H1 (cell line): ENCODE measurements at regions not wholly inside any gene's neighbourhood (a gene's known extent, or its start where the extent isn't known, plus 50 kb on each side); places are given as distances from the start of the nearest gene placed in this dataset.

ENCODE experiments used
- CTCF ChIA-PET: fragments of 300-600 bp; sonication (Branson Sonifier 250); formaldehyde crosslinking; loops from one replicate; lab custom pipeline; 2021; ENCODE audit not compliant: partially characterized antibody; lab: Charles Lee
- POLR2A ChIA-PET: fragments of 300-600 bp; sonication (Branson Sonifier 250); formaldehyde crosslinking; loops from one replicate; lab custom pipeline; 2021; ENCODE audit warnings: inconsistent platforms; ENCODE audit not compliant: partially characterized antibody; lab: Charles Lee
- DNase-seq, 2 experiments: peaks; one replicate each; pipeline versions ENCODE4 v3.0.0 to v3.0.0-alpha.2; 2010 to 2022; ENCODE audit warnings: low spot score in 2 of 2, low read depth in 1 of 2, mixed read lengths in 1 of 2
- FAIRE-seq: peaks from 2 replicates; lab custom pipeline; 2011; peaks lifted over from hg19 to GRCh38; lab: Jason Lieb, UNC
- H2AFZ ChIP-seq: 2 replicates; pipeline ENCODE4 v1.8.1; 2012; ENCODE audit warnings: low read length, inconsistent platforms
- H2AK5ac ChIP-seq: 2 replicates; pipeline ENCODE4 v1.6.1; 2013; ENCODE audit warnings: low read depth, low read length
- H2BK120ac ChIP-seq: replicated peaks from 2 replicates; pipeline ENCODE3; 2013; ENCODE audit warnings: low read depth, low read length, inconsistent platforms
- H2BK12ac ChIP-seq: 2 replicates; pipeline ENCODE4 v1.6.1; 2013; ENCODE audit warnings: low read depth, low read length
- H2BK15ac ChIP-seq: 2 replicates; pipeline ENCODE4 v1.6.1; 2013; ENCODE audit warnings: low read length
- H2BK20ac ChIP-seq: 2 replicates; pipeline ENCODE4 v1.6.1; 2013; ENCODE audit warnings: low read length
- H2BK5ac ChIP-seq: 2 replicates; pipeline ENCODE4 v1.6.1; 2013; ENCODE audit warnings: low read depth, low read length
- H3K14ac ChIP-seq: 2 replicates; pipeline ENCODE4 v1.6.1; 2013; ENCODE audit warnings: inconsistent platforms; ENCODE audit not compliant: insufficient read length
- H3K18ac ChIP-seq: 2 replicates; pipeline ENCODE4 v1.6.1; 2013; ENCODE audit warnings: low read length; ENCODE audit errors: extremely low read depth
- H3K23ac ChIP-seq: 2 replicates; pipeline ENCODE4 v1.6.1; 2013; ENCODE audit warnings: inconsistent platforms; ENCODE audit not compliant: insufficient read length
- H3K23me2 ChIP-seq: 2 replicates; pipeline ENCODE4 v1.6.1; 2013; ENCODE audit warnings: low read depth, low read length
- H3K27ac ChIP-seq: 2 replicates; pipeline ENCODE4 v1.6.1; 2011; ENCODE audit warnings: low read depth, low read length, inconsistent platforms
- H3K27me3 ChIP-seq, 4 experiments: replicated peaks in 1 of 4; 1 replicate in 1 of 4; 2 replicates in 3 of 4; pipeline versions ENCODE4 v1.6.1 to v1.8.1; 2011 to 2013; ENCODE audit warnings: low read length in 3 of 4, mild to moderate bottlenecking in 3 of 4, inconsistent platforms in 2 of 4, mixed read lengths in 2 of 4, moderate library complexity in 1 of 4; ENCODE audit not compliant: control insufficient read depth in 3 of 4, insufficient read depth in 3 of 4; ENCODE audit errors: extremely low read depth in 1 of 4
- H3K36me3 ChIP-seq, 4 experiments: 2 replicates each; pipeline versions ENCODE4 v1.6.1 to v1.8.1; 2011 to 2013; ENCODE audit warnings: mild to moderate bottlenecking in 4 of 4, low read length in 3 of 4, moderate library complexity in 2 of 4, control low read depth in 1 of 4, inconsistent platforms in 1 of 4; ENCODE audit not compliant: insufficient read depth in 4 of 4, control insufficient read depth in 2 of 4
- H3K4ac ChIP-seq: replicated peaks from 2 replicates; pipeline ENCODE3; 2013; ENCODE audit warnings: low read length, low read depth, mixed read lengths, inconsistent platforms; ENCODE audit not compliant: insufficient read length
- H3K4me1 ChIP-seq, 4 experiments: replicated peaks in 1 of 4; 1 replicate in 1 of 4; 2 replicates in 3 of 4; pipeline versions ENCODE4 v1.6.1 to v1.8.1; 2011 to 2013; ENCODE audit warnings: low read length in 3 of 4, inconsistent platforms in 2 of 4, mixed read lengths in 1 of 4; ENCODE audit not compliant: insufficient read depth in 4 of 4, control insufficient read depth in 3 of 4
- H3K4me2 ChIP-seq, 2 experiments: 2 replicates each; pipeline versions ENCODE4 v1.6.1 to v1.8.1; 2011 to 2013; ENCODE audit warnings: low read depth in 2 of 2, low read length in 2 of 2, control low read depth in 1 of 2, inconsistent platforms in 1 of 2, mild to moderate bottlenecking in 1 of 2; ENCODE audit not compliant: insufficient read depth in 1 of 2
- H3K4me3 ChIP-seq, 4 experiments: fragments of 200-600, 300-600 bp in 1 of 4; sonication (generic), shearing (Covaris generic), sonication (Bioruptor Twin) in 1 of 4; 2 replicates each; pipeline versions ENCODE4 v1.5.1 to v1.8.1; 2011 to 2016; ENCODE audit warnings: low read length in 4 of 4, low read depth in 3 of 4, control low read depth in 2 of 4, inconsistent platforms in 2 of 4, mild to moderate bottlenecking in 2 of 4, mixed read lengths in 1 of 4, moderate library complexity in 1 of 4; ENCODE audit not compliant: insufficient read depth in 2 of 4; ENCODE audit errors: extremely low read depth in 1 of 4
- H3K56ac ChIP-seq: replicated peaks from 2 replicates; pipeline ENCODE3; 2013; ENCODE audit warnings: low read depth, mild to moderate bottlenecking, mixed read lengths, low read length, inconsistent platforms; ENCODE audit not compliant: insufficient read length
- H3K79me1 ChIP-seq: 2 replicates; pipeline ENCODE4 v1.6.1; 2013; ENCODE audit warnings: low read depth, low read length, control low read depth
- H3K79me2 ChIP-seq, 2 experiments: 2 replicates each; pipeline versions ENCODE4 v1.6.1 to v1.8.1; 2012 to 2013; ENCODE audit warnings: low read length in 2 of 2, mild to moderate bottlenecking in 2 of 2, inconsistent platforms in 1 of 2; ENCODE audit not compliant: insufficient read depth in 2 of 2, control insufficient read depth in 1 of 2
- H3K9ac ChIP-seq, 4 experiments: replicated peaks in 1 of 4; 1 replicate in 1 of 4; 2 replicates in 3 of 4; pipeline versions ENCODE4 v1.6.1 to v1.8.1; 2011 to 2013; ENCODE audit warnings: low read depth in 3 of 4, low read length in 3 of 4, control low read depth in 2 of 4, mild to moderate bottlenecking in 2 of 4, moderate library complexity in 2 of 4, inconsistent platforms in 1 of 4; ENCODE audit errors: extremely low read depth in 1 of 4
- H3K9me3 ChIP-seq, 2 experiments: 2 replicates each; pipeline versions ENCODE4 v1.6.1 to v1.8.1; 2012 to 2013; ENCODE audit warnings: mild to moderate bottlenecking in 2 of 2, moderate library complexity in 2 of 2, control low read depth in 1 of 2, inconsistent platforms in 1 of 2, low read depth in 1 of 2, low read length in 1 of 2, mixed read lengths in 1 of 2; ENCODE audit not compliant: insufficient read depth in 2 of 2
- H4K20me1 ChIP-seq, 2 experiments: replicated peaks in 1 of 2; 2 replicates each; pipeline versions ENCODE3 to v1.8.1; 2011 to 2013; ENCODE audit warnings: inconsistent platforms in 2 of 2, low read length in 2 of 2, mild to moderate bottlenecking in 1 of 2; ENCODE audit not compliant: insufficient read depth in 2 of 2, control insufficient read depth in 1 of 2
- H4K5ac ChIP-seq: 2 replicates; pipeline ENCODE4 v1.6.1; 2013; ENCODE audit warnings: low read length, low read depth, mixed read lengths, inconsistent platforms; ENCODE audit not compliant: insufficient read length
- H4K8ac ChIP-seq: 2 replicates; pipeline ENCODE4 v1.8.0; 2013; ENCODE audit warnings: mild to moderate bottlenecking, moderate library complexity, low read length, inconsistent platforms; ENCODE audit not compliant: insufficient read depth; ENCODE audit errors: extremely low read depth
- H4K91ac ChIP-seq: replicated peaks from 2 replicates; pipeline ENCODE3; 2013; ENCODE audit warnings: low read length, mixed read lengths, inconsistent platforms; ENCODE audit not compliant: insufficient read length
- CBX8 ChIP-seq: fragments of 300-800, 300-1000 bp; sonication (generic); IDR thresholded peaks from 2 replicates; pipeline ENCODE4 v1.7.1; 2016; ENCODE audit warnings: low read depth, low read length, borderline replicate concordance
- CTBP2 ChIP-seq: IDR thresholded peaks from 2 replicates; pipeline ENCODE4 v1.7.0; 2011; ENCODE audit warnings: borderline replicate concordance, mild to moderate bottlenecking, moderate library complexity, mixed read lengths, low read length; ENCODE audit not compliant: insufficient read depth, insufficient read length
- CTCF ChIP-seq, 3 experiments: IDR thresholded peaks; 1 replicate in 2 of 3; 2 replicates in 1 of 3; pipeline versions ENCODE4 v1.5.1 to v1.6.1; 2011; ENCODE audit warnings: low read length in 3 of 3, mild to moderate bottlenecking in 3 of 3, inconsistent platforms in 2 of 3, low read depth in 1 of 3, moderate library complexity in 1 of 3; ENCODE audit not compliant: insufficient read depth in 1 of 3; ENCODE audit errors: control extremely low read depth in 1 of 3
- JUN ChIP-seq: IDR thresholded peaks from 2 replicates; pipeline ENCODE4 v1.6.1; 2011; ENCODE audit warnings: low read depth, mild to moderate bottlenecking, improper control_type of control experiment, low read length
- JUND ChIP-seq: IDR thresholded peaks from 2 replicates; pipeline ENCODE4 v1.6.1; 2011; ENCODE audit warnings: mild to moderate bottlenecking, improper control_type of control experiment, low read length
- KDM1A ChIP-seq: fragments of 200-600, 300-600 bp; sonication (generic); IDR thresholded peaks from 2 replicates; pipeline ENCODE4 v1.7.1; 2016; ENCODE audit warnings: mild to moderate bottlenecking, low read length, borderline replicate concordance
- KDM5A ChIP-seq: fragments of 200-600 bp; IDR thresholded peaks from 2 replicates; pipeline ENCODE4 v1.7.1; 2012; ENCODE audit warnings: mild to moderate bottlenecking, low read length, inconsistent platforms, mixed read lengths
- NRF1 ChIP-seq: IDR thresholded peaks from 2 replicates; pipeline ENCODE4 v1.6.1; 2011; ENCODE audit warnings: mild to moderate bottlenecking, low read depth, low read length, improper control_type of control experiment
- PHF8 ChIP-seq: fragments of 200-600 bp; sonication (generic); conservative IDR thresholded peaks from 2 replicates; pipeline ENCODE4 v1.7.1; 2012; ENCODE audit warnings: low read depth, mild to moderate bottlenecking, inconsistent platforms, low read length, moderate library complexity
- POU5F1 ChIP-seq: IDR thresholded peaks from 2 replicates; pipeline ENCODE4 v1.6.1; 2011; ENCODE audit warnings: low read depth, mild to moderate bottlenecking, low read length, moderate library complexity
- RNF2 ChIP-seq: fragments of 200-900, 300-1000 bp; sonication (generic); IDR thresholded peaks from 2 replicates; pipeline ENCODE4 v1.7.1; 2016; ENCODE audit warnings: borderline replicate concordance, low read depth, mild to moderate bottlenecking, antibody characterized with exemption, low read length; ENCODE audit not compliant: poor library complexity, severe bottlenecking; ENCODE audit errors: missing control alignments
- YY1 ChIP-seq: IDR thresholded peaks from 2 replicates; pipeline ENCODE4 v1.6.1; 2011; ENCODE audit warnings: low read depth, mild to moderate bottlenecking, low read length
- WGBS, 2 experiments: shearing (Covaris generic) in 1 of 2; methylation state at CpG; one replicate each; pipeline versions ENCODE4 v1.1.6 to v1.1.7; 2013 to 2015; ENCODE audit warnings: low lambda C conversion rate in 2 of 2, mixed read lengths in 2 of 2, inconsistent platforms in 1 of 2, low coverage in 1 of 2, missing lambda C conversion rate in 1 of 2; ENCODE audit not compliant: insufficient replicate concordance in 2 of 2, insufficient coverage in 1 of 2, insufficient read length in 1 of 2; ENCODE audit errors: extremely low coverage in 1 of 2, missing lambda C conversion rate in 1 of 2; 5-methylcytosine and 5-hydroxymethylcytosine counted together

GRCh38 chr7:64433590-64433989, 119.8 kb downstream of the ZNF736 start:
- Histone ChIP-seq H3K9me3 (peaks cover 37 to 38% of the 10 kb centered on the region in 2 experiments), H2AK5ac (no peak overlapping the region), H2AFZ (no peak overlapping the region), H3K27me3 (no peaks in the 10 kb centered on the region), H3K18ac (no peak overlapping the region), H2BK5ac (no peak overlapping the region), H2BK20ac (no peak overlapping the region), H3K14ac (no peak overlapping the region), H4K20me1 (no peaks in the 10 kb centered on the region), H4K8ac (no peak overlapping the region), H2BK12ac (no peak overlapping the region), H2BK120ac (no peak overlapping the region), H3K4ac (no peak overlapping the region), H3K56ac (no peak overlapping the region), H2BK15ac (no peak overlapping the region), H3K23ac (no peak overlapping the region), H3K4me2 (no peak overlapping the region), H3K23me2 (no peaks in the 10 kb centered on the region), H3K79me2 (no peaks in the 10 kb centered on the region), H4K5ac (no peak overlapping the region), H4K91ac (no peak overlapping the region), H3K79me1 (no peaks in the 10 kb centered on the region), H3K27ac (no peak overlapping the region), H3K36me3 (no peaks in the 10 kb centered on the region), H3K4me1 (no peaks in the 10 kb centered on the region), H3K9ac (no peak overlapping the region), H3K4me3 (no peak overlapping the region)
- TF ChIP-seq CBX8, result no peak
- no peak for TF ChIP-seq KDM1A
- no peak for TF ChIP-seq POU5F1
- TF ChIP-seq PHF8, result no peak
- no peak for TF ChIP-seq KDM5A
- TF ChIP-seq YY1, result no peak
- TF ChIP-seq JUN, result no peak
- no peak for TF ChIP-seq JUND
- no peak for TF ChIP-seq RNF2
- TF ChIP-seq CTCF (IDR thresholded peaks at IDR 0.05; ENCODE audit: control extremely low read depth in 1 of 3, insufficient read depth in 1 of 3, low read depth in 1 of 3, low read length in 3 of 3), result no peak
- TF ChIP-seq NRF1, result no peak
- TF ChIP-seq CTBP2, result no peak
- FAIRE-seq (no peak), DNase-seq (no peak)
- POLR2A ChIA-PET, result no interaction called here
- CTCF ChIA-PET, result no interaction called here
- 88% methylated on average over 14 of the region's 14 CpGs; no CpG with 5 or more reads in 1 of the 2 experiments for WGBS, 2 experiments
